CD4-positive, alpha-beta T cell treated with Interleukin-15 for 4 hours (primary cell): ENCODE measurements at regions not wholly inside any gene's neighbourhood (a gene's known extent, or its start where the extent isn't known, plus 50 kb on each side); places are given as distances from the start of the nearest gene placed in this dataset.

Experiments used
- DNase-seq: peaks from one replicate; pipeline ENCODE4 v3.0.0-alpha.2; 2020; ENCODE audit warnings: low spot score

DNA sequence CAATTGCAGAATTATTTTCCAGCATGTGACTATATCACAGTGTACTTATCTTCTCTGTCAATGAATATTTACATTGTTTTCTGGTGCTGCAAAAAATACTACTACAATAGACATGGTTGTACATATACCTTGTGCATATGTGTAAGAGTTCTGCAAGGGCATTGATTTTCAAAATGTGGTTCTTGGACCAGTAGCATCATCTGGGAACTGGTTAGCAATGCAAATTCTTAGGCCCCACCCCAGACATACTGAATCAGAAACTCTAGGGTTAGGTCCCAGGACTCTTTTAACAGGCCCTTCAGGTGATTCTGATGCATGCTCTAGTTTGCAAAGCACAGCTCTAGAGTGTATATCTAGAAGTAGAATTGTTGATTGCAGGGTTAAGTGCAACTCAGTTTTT, 292.3 kb downstream of the ZNF621 start:
- DNase-seq, result no peak

DNA sequence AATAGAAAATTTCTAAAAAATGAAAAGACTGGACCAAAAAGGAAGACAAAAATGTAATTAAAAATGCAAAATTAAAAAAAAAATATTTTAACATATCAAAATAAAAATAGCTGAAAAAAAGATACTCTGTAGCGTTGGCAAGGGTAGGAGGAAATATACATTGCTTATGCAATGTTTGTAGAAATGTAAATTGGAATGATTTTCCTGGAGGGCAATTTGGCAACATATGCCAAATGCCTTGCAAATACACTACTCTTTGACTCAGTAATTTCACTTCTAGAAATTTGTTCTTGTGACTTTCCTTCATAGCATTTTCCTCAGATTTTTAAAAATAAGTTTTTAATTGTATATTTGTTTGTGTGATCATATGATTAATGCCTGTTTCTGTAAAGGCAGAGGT, 296.6 kb downstream of the ZNF621 start:
- no peak for DNase-seq

DNA sequence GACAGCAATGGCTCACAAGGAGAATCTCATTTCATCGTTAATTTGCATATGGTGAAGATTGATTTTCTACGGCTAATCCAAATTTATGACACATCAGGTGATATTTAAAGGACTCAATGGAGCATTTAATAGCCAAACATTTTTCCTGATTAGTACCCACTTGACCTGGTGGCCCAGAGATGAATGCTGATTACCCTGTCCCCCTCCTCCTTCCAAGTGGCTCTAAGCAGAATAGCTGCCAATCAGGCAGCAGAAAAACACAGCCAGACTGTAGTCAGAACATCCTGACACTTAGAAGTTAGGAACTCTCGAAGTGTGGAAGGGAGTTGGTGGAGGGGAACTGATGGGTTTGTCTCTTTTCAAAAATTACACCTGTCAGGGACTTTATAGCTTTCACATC, 302.5 kb downstream of the ZNF621 start:
- no peak for DNase-seq

DNA sequence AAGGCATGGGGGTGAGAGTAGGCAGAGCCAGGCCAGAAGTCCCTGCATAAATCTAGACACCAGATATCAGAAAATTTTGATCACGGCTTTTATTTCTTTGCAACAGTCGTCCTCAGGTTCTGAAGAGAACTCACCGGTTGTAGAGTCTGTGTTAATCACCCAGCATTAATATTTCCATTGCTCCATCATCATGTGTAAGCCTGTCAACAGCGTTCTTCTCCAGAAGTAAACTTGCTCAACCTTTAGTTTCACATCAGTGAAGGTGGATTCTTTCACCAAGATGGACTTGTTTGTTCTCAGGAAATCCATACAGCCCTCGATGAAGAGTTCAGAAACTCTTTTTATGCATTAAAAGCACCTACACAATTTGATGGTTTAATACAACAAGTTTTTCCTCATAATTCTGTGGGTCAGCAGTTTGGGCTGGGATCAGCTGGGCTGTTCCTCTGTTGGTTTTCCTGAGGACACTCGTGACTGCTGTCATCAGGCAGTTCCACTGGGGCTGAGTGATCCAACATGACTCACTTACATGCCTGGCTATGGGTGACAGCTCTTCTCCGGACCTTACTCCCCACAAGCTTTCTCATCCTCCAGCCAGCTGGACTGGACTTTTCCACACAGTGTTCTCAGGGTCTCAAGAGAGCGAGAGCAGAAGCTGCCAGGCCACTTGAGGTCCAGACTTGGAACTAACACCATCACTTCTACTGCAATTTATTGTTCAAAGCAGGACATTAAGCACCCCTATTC, 303.4 kb downstream of the ZNF621 start:
- DNase-seq, result no peak

DNA sequence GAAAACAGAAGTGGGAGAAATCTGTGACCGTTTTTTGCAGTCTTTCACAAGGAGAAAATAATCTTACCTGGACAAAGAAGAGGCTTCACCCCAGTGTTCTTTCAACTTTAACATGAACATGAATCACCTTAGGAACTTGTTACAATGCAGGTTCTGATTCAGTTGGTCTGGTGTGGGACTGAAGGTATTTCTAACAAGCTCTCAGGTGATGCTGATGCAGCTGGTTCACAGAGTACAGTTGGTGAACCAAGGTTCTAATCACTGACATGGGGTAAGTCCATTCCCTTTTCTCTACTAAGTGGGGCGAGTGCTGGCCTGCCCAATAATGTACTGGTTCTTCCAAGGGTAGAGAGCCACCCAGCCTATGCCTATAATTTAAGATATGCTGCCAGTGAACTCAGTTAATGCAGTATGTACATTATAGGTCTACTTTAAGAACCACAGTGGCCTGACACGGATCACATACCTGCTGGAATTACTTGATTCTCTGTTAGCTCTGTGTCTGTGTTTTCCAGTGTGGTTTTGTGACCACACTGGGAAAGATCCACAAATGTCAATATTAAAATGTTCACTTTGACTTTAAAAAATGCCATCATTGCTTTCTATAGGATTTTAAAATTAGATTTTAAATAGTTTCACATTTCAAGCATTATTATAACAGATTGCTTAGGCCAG, 304.1 kb downstream of the ZNF621 start:
- DNase-seq, result no peak

DNA sequence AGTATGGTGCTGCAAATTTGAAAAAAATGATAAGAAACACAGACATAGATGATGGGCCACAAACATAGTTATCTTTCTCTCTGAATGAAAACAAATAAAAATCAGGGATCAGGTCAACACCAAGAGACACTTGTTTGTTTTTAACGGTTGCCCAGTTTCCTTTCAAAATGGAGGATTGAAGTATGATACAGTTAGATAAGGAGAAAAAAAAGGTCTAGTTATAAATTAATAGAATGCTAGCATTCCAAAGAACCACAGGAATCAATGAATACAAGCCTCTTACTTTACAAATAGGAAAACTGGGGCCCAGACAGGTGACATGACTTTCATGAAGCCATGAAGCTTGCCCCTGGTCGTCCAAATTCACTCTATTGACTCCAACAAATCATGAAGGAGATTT, 305.1 kb downstream of the ZNF621 start:
- no peak for DNase-seq

DNA sequence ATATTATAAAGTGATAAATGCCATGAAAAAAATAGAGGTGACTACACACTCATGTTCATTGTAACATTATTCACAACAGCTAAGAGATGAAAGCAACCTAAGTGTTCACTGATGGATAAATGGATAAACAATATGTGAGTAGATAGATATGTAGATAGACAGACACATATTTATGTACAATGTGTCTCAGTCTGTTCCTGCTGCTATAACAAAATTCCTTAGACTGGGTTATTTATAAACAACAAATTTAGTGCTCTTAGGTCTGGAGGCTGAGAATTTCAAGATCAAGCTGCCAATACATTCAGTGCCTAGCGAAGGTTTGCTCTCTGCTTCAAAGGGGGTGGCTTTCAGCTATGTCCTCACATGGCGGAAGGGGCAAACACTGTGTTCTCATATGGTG, 312.5 kb downstream of the ZNF621 start:
- no peak for DNase-seq

DNA sequence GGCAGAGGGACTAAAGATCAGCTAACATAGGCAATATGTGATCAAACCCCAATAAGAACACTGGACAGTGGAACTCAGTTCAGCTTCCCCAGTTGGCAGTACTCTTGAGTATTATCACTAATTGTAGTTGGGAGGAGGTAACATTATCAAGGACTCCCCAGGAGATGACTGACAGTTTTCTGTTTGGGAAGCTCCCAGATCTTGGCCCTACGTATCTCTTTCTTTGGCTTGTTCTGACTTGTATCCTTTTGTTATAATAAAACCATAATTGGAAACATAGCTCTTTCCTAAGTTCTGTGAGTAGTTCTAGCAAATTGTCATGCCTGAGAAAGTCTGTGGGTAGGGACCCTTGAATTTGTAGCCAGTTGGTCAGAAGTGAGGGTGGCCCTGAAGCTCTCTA, 316.4 kb downstream of the ZNF621 start:
- DNase-seq, result no peak

DNA sequence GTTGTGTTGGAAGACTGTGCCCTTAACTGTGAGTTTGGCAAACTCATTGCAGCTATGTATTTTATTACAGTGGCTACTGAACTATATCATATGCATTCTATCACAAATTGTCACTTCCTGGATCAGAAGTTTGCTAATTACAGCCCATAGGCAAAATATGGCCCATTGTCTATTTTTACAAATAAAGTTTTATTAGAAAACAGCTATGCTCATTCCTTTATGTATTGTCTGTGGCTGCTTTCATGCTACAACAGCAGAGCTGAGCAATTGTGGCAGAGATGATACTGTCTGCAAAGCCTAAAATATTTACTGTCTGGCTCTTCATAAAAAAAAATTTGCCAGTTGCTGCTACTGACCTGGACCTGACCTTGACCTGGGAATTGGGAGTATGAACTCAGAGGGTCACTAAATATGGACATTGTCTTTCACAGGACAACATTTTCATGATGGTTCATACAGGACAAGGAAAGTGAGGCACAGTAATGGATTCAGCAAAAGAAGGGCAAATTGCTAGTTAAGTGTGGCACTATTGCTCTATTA, 316.9 kb downstream of the ZNF621 start:
- DNase-seq, result no peak

DNA sequence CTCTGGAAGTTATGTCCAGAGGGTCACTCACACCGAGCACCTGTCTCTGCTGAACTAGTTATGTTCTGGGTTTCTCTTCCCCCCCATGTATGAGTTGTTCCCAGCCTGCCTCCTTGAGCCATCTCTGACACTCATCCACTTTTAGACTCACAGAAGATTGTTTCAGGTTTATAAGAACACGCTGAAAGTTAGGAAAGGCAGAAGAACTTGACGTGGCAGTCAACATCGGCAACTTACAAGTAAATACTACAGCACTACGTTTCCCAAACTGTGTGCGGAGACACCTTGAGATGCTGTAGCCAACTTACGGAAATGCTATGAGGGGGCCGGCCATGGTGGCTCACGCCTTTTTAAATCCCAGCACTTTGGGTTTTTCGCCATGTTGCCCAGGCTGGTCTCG, 318.0 kb downstream of the ZNF621 start:
- DNase-seq, result no peak

DNA sequence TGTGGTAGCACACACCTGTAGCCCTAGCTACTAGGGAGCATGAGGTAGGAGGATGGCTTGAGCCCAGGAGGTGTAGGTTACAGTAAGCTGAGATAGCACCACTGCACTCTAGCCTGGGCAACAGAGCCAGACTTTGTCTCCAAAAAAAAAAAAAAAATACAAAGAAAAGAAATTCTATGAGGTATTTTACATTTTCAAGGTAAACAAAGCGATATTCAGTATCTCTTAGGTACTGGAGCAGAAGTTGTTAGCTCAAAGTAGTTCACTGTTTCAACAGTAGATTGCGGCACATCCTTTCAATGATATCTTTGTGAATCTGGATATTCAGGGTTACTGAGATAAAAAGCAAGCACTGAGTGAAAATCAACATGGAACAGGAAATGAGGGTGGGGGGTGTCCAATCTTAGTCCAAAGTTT, 318.5 kb downstream of the ZNF621 start:
- no peak for DNase-seq

DNA sequence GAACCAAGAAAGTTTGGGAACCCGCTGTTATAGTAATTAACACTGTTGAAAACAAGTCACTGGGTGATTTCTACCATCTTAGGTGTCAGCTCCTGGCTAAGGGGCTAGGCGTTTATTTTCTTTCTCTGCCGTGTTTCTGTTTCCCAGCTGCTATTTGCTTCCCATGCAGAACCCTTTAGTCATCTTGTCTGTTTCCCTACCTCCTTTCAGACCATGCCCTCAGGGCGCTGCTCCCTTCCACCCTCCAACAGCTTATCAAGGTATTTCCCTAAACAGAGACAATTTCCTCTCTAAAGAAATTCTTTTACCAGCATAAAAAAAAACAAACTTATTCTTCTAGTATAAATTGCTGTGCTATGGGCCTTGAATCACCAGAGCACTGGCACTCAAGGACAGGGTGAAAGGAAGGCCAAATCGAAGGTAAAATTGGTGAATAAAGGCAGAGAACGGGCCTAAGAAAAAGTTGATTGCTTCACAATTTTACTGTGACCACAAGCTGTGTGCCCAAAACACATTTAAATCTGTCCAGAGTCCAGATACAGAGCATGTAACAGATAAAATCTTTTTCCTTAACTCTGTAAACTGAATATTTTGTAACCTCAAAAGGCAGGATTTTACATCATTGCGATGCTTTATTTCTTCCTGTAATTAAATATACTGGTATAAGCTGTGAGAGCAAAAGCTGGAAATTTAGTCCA, 319.2 kb downstream of the ZNF621 start:
- no peak for DNase-seq

DNA sequence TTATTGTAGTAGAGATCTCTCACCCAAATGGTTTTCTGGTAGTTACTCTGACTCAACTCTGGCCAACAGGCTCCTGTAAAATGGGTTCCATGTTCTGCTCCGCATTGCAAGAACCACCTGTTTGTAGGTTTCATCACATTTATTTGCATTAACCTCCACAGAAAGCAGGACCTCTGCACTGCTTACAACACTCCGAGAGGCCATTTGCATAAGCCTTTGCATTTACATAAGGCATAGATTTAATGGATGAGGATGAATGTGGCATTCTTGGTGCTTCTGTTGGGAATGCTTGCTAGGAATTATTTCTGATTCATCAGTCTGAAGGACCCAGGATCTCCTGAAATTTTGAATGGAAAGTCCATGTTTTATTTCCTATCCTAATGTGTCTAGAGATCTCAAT, 320.1 kb downstream of the ZNF621 start:
- DNase-seq, result no peak

DNA sequence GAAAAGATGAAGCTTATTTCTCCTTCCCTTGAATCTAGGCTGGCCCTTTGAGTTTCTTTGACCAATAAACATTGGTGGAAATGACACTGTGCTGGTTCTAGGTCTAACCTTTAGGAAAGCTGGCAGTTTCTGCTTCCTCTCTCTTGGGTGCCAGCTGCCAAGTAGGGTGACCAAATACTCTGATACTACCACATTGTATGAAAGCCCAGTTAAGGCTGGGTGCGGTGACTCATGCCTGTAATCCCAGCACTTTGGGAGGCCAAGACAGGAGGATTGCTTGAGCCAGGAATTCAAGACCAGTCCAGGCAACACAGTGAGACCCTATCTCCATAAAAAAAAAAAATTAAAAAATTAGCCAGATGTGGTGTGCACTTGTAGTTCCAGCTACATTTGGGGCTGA, 320.7 kb downstream of the ZNF621 start:
- no peak for DNase-seq

DNA sequence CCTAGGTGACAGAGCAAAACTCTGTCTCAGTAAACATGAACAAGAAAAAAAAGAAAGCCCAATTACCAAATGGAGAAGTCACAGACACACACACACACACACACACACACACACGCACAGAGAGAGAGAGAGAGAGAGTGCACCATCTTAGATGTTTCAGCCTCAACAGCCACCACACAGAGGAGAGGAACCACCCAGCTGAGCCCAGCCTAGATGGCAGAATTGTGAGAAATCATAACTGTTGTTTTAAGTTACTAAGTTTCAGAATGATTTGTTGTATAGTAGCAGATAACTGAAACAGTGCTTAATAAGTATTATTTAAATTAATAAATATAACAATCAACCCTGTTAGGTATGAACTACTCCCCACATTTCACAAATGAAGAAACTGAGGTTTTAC, 321.2 kb downstream of the ZNF621 start:
- no peak for DNase-seq

DNA sequence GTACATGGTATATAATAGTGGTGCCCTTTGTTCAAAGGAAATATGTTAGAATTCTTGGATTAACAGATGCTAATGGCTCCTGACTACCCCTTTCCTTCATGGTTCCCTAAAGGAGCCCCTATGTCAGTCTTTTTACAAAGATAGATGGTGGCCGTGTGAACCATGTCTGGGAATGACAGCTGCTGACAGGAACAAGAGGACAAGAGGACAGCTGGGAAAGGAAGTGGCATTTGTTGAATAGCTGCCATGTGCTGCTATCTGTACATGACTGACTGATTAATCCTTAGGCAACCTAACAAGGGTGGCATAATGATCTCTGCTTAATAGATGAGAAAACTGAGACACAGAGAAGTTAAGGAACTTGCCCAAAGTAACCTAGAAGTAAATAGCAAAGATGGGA, 321.7 kb downstream of the ZNF621 start:
- no peak for DNase-seq

DNA sequence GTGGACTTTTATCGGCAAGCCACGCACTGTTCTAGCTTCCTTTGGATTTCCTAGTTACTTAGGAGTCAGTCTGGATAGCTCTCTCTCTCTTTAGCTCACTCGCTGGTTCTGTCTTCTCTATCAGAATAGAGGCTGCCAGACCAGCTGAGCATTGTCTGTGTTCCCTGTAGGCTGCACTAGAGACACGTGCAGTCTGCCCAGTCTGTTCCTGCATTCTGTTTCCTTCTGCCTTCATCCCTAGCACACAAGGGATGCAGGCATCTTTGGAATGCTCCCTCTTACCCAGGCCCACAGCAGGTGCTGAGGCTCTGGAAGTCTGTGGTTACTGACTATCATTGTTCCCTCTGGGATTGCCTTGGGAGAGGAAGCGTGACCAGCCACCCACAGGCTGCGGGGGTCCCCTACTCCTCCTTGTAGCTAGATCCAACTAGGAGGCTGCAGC, 322.8 kb downstream of the ZNF621 start:
- DNase-seq, result no peak

DNA sequence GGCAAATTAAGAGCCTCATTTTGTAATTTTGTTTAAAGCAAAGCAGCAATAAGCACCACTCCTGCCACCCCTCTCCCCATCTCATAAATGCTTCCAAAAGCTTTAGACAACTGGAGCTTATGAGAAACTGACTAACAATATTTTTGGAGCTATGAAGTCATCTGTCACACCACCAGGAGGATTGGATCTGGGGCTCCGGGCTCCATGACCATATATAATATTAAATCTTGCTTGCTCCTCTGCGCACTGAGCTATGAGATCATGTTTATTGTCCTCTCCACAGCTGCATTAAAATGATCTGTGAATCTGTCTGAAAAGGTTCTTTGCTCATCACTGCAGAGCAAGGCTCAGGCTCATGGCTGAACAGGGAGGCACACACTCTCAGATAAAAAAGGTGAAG, 323.7 kb downstream of the ZNF621 start:
- DNase-seq, result no peak

DNA sequence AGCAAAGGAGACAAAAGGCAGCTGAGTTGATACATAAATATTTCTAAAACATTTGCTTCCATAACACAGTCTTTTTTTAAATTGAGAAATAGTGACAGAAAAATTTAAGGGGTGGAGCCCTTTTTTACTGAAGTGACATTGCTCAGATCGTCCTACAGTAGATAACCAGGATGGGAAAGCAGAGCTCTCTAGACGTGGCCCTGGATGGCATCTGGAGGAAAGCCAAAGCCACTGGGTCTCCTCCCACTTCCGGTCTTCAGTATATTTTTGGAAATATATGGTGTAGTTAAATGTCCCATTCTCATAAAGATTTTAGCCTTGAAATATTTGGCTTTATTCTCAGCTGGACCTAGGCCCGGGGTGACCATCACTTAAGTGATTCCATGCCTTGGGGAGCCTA, 326.1 kb downstream of the ZNF621 start:
- DNase-seq, result no peak

DNA sequence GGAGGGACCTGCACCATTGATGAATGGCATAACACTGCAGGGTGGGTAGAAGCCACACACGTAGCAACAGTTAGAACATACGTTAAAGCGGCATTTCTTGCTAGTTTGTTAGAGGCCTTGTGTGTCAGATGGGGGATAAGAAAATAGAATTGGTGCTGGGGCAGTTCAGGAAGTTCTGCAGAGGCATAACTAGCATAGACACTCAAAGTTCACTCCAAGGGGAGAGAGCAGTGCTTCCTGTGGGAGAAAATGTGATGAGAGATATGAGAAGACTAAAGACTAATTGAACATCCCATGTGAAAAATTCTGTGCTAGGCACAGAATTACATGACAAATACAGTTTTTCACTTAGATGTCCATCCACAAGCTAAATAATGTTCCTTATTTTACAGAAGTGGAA, 327.1 kb downstream of the ZNF621 start:
- no peak for DNase-seq

DNA sequence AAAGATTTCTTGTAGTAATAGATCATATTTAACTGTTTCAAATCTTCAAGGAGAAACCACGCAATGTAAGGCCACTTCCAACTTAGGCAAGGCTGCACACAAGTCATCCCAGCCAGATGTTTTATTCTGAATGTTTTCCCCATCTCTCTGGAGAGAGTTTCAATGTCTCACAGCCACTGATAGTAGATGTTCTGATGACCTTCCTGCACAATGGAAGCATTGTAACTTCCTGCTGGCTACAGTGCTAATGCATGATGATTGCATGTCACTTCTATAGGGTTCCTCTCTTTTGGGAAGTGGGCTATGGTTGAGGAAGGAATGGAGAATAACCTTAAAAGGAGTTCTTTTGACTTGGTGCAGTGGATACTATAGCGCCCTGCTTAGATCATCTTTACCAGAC, 328.0 kb downstream of the ZNF621 start:
- no peak for DNase-seq

DNA sequence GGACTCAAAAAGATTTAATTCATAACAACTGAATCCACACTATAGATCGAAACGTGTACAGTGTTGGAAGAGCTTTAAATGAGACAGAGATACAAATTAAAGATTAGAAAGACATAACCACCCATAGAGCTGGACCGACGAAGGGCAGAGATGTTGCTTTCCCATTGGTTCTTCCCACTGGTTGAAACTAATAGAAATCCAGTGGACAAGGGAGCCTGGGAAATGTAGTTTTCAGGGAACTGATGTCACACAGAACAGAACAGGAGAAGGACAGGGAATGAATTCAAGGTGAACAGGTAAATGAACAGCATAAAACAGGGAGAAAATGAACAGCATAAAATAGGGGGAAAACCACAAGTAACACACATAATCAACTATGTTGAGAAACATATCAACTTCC, 328.7 kb downstream of the ZNF621 start:
- no peak for DNase-seq

DNA sequence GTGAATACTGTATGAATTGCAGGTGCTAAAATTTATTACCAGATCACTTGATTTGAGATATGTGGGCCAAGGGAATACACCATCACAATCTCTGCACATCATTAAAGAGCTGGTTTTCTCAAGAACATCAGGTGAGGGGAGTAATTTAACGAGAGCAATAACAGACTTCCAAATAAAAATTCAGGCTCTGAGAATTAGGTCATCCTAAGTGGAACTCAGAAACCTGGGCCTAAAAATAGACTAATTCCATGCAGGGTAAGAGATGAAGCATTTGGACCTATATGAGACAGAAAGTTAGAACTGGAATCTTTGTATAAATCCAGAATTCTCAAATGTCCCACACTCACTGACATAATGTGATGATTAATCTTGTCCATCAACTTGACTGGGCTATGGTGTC, 331.1 kb downstream of the ZNF621 start:
- DNase-seq, result no peak
